ENCODE measurements at regions not wholly inside any gene's neighbourhood (a gene's known extent, or its start where the extent isn't known, plus 50 kb on each side); places are given as distances from the start of the nearest gene placed in this dataset.

GRCh38 chr15:93965304-93965908 is 266.0 kb upstream of the MCTP2 start:
- no peak for TF ChIP-seq POLR2A (IDR thresholded peaks at IDR 0.05)
- no peak for TF ChIP-seq CTCF (IDR thresholded peaks at IDR 0.05)
- DNase-seq (ENCODE audit: low spot score in 2 of 2), result no peak
- H3K4me3 ChIP-seq (ENCODE audit: low read depth, poor library complexity, severe bottlenecking), result no peak overlapping the region
- intact Hi-C loops (cut with DNase I; ENCODE audit: low total_unique reads), result no loop called here
- 77 to 78% methylated on average over 6 of the region's 6 CpGs for WGBS, 2 donors

- no peak overlapping the region for H3K4me3 ChIP-seq (ENCODE audit: low read depth, poor library complexity, severe bottlenecking)
- 53 to 54% methylated on average over 8 of the region's 8 CpGs for WGBS, 2 donors
- TF ChIP-seq POLR2A (IDR thresholded peaks at IDR 0.05) (no peak), CTCF (IDR thresholded peaks at IDR 0.05) (no peak)
- intact Hi-C loops (cut with DNase I; ENCODE audit: low total_unique reads), result no loop called here
- no peak for DNase-seq (ENCODE audit: low spot score in 2 of 2)
These were observed 276.3 kb upstream of the MCTP2 start for GRCh38 chr15:93954985-93955571.

- TF ChIP-seq CTCF (IDR thresholded peaks at IDR 0.05), result no peak
- no peak for TF ChIP-seq POLR2A (IDR thresholded peaks at IDR 0.05)
- no peak overlapping the region for H3K4me3 ChIP-seq (ENCODE audit: low read depth, poor library complexity, severe bottlenecking)
- DNase-seq (ENCODE audit: low spot score in 2 of 2), result no peak
- intact Hi-C loops (cut with DNase I; ENCODE audit: low total_unique reads), result no loop called here
- 56 to 63% methylated on average over 8 of the region's 8 CpGs for WGBS, 2 donors
These were observed 282.6 kb upstream of the MCTP2 start for GRCh38 chr15:93948726-93949125.

- intact Hi-C loops (cut with DNase I; ENCODE audit: low total_unique reads), result no loop called here
- 21 to 29% methylated on average over 4 of the region's 4 CpGs for WGBS, 2 donors
- no peak for TF ChIP-seq POLR2A (IDR thresholded peaks at IDR 0.05)
- no peak for TF ChIP-seq CTCF (IDR thresholded peaks at IDR 0.05)
- no peak overlapping the region for H3K4me3 ChIP-seq (ENCODE audit: low read depth, poor library complexity, severe bottlenecking)
- no peak for DNase-seq (ENCODE audit: low spot score in 2 of 2)
These were observed 287.8 kb upstream of the MCTP2 start for GRCh38 chr15:93943586-93943985.

GRCh38 chr15:93942269-93942694 is 289.1 kb upstream of the MCTP2 start:
- TF ChIP-seq POLR2A (IDR thresholded peaks at IDR 0.05), result no peak
- H3K4me3 ChIP-seq (ENCODE audit: low read depth, poor library complexity, severe bottlenecking), result no peak overlapping the region
- 12 to 18% methylated on average over 2 of the region's 2 CpGs for WGBS, 2 donors
- DNase-seq (ENCODE audit: low spot score in 2 of 2), result no peak
- intact Hi-C loops (cut with DNase I; ENCODE audit: low total_unique reads), result no loop called here

GRCh38 chr15:93941697-93942096 is 289.7 kb upstream of the MCTP2 start:
- no peak for TF ChIP-seq POLR2A (IDR thresholded peaks at IDR 0.05)
- no peak for TF ChIP-seq CTCF (IDR thresholded peaks at IDR 0.05)
- no peak overlapping the region for H3K4me3 ChIP-seq (ENCODE audit: low read depth, poor library complexity, severe bottlenecking)
- DNase-seq (ENCODE audit: low spot score in 2 of 2), result no peak
- intact Hi-C loops (cut with DNase I; ENCODE audit: low total_unique reads), result no loop called here
- 69 to 75% methylated on average over 4 of the region's 4 CpGs for WGBS, 2 donors
